Lower leg skin (tissue), 3 donors: ENCODE measurements at regions not wholly inside any gene's neighbourhood (a gene's known extent, or its start where the extent isn't known, plus 50 kb on each side); places are given as distances from the start of the nearest gene placed in this dataset.

Experiments used
- POLR2A ChIP-seq, 2 donors: fragments of 450-650 bp; IDR thresholded peaks; one replicate each; pipeline ENCODE4 v1.6.1; 2016 to 2017; ENCODE audit warnings: antibody characterized with exemption in 2 of 2, mild to moderate bottlenecking in 1 of 2, moderate library complexity in 1 of 2
- TF ChIP-seq, protein P1 (sequence below), 3 donors: fragments of 450-650 bp; IDR thresholded peaks; one replicate each; pipeline ENCODE4 v1.5.1; 2016; ENCODE audit warnings: antibody characterized with exemption in 3 of 3, mild to moderate bottlenecking in 3 of 3, moderate library complexity in 2 of 3

DNA sequence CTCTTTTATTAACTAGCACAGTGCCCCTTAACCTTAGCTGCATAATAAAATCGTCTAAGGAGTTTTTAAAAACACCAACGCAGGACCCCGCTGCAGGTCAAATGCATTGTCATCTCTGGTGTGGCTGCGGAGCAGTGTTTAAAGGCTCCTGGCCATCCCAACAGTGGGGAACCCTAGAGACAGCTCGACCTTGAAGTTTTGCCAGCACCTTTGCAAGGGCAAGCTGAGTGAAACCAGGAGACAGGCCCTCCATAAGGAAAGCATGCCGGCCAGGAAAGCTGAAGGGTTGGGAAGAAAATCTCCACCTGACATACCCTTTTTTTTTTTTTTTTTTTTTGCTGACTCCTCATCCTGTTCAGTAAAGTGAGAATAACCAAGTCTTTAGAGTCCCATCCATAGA, 349.0 kb downstream of the CMPK2 start:
- TF ChIP-seq, protein P1, sequence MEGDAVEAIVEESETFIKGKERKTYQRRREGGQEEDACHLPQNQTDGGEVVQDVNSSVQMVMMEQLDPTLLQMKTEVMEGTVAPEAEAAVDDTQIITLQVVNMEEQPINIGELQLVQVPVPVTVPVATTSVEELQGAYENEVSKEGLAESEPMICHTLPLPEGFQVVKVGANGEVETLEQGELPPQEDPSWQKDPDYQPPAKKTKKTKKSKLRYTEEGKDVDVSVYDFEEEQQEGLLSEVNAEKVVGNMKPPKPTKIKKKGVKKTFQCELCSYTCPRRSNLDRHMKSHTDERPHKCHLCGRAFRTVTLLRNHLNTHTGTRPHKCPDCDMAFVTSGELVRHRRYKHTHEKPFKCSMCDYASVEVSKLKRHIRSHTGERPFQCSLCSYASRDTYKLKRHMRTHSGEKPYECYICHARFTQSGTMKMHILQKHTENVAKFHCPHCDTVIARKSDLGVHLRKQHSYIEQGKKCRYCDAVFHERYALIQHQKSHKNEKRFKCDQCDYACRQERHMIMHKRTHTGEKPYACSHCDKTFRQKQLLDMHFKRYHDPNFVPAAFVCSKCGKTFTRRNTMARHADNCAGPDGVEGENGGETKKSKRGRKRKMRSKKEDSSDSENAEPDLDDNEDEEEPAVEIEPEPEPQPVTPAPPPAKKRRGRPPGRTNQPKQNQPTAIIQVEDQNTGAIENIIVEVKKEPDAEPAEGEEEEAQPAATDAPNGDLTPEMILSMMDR (IDR thresholded peaks at IDR 0.05): no peak
- no peak for TF ChIP-seq POLR2A (IDR thresholded peaks at IDR 0.05)
